Neural crest cell (in vitro differentiated cells): ENCODE measurements at regions not wholly inside any gene's neighbourhood (a gene's known extent, or its start where the extent isn't known, plus 50 kb on each side); places are given as distances from the start of the nearest gene placed in this dataset.

Experiments
- DNase-seq: peaks from one replicate; pipeline ENCODE4 v3.0.0; 2021; ENCODE audit warnings: low read depth, mixed read lengths, low spot score
- H3K27ac Mint-ChIP-seq: one replicate; pipeline ENCODE4 v1.8.0; 2021; ENCODE audit warnings: mild to moderate bottlenecking, mixed read lengths; ENCODE audit not compliant: unreplicated experiment
- H3K27me3 Mint-ChIP-seq: 2 replicates; pipeline ENCODE4 v1.8.0; 2021; ENCODE audit warnings: low read depth, mild to moderate bottlenecking, mixed read lengths
- H3K36me3 Mint-ChIP-seq: 2 replicates; pipeline ENCODE4 v1.8.0; 2021; ENCODE audit warnings: low read depth, mild to moderate bottlenecking, mixed read lengths
- H3K4me1 Mint-ChIP-seq: 2 replicates; pipeline ENCODE4 v1.8.0; 2021; ENCODE audit warnings: mixed read lengths
- H3K4me3 Mint-ChIP-seq: one replicate; pipeline ENCODE4 v1.8.0; 2021; ENCODE audit warnings: mild to moderate bottlenecking, mixed read lengths
- H3K9me3 Mint-ChIP-seq: 2 replicates; pipeline ENCODE4 v1.8.0; 2021; ENCODE audit warnings: mixed read lengths
- TF ChIP-seq, protein P1 (sequence below): fragments of 200-600 bp; sonication (generic); conservative IDR thresholded peaks from 2 replicates; pipeline ENCODE4 v1.5.0; 2021; ENCODE audit warnings: antibody characterized with exemption, mild to moderate bottlenecking

DNA sequence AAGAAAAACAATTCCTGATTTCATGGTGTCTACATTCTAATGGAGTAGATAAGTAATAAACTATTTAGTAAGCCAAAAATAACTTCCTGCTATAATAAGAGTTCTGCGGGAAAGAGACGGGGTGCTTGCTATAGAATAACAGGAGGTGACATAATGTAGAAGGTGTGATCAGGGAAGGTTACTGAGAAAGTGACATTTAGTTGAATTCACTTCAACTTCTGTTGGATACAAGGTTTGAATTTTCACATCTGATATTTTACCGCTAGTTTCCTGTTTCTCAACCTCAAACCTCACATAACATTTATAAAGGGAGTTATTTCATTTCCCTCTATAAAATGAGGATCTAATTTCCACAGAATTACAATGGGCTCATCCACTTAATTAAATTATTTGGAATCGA lies 102.3 kb upstream of the GBE1 start:
- Mint-ChIP-seq H3K36me3 (no peaks in the 10 kb centered on the region), H3K9me3 (no peaks in the 10 kb centered on the region), H3K27ac (no peak overlapping the region), H3K27me3 (no peaks in the 10 kb centered on the region), H3K4me1 (peaks cover 15% of the 10 kb centered on the region), H3K4me3 (no peak overlapping the region)
- DNase-seq, result no peak
- TF ChIP-seq, protein P1, sequence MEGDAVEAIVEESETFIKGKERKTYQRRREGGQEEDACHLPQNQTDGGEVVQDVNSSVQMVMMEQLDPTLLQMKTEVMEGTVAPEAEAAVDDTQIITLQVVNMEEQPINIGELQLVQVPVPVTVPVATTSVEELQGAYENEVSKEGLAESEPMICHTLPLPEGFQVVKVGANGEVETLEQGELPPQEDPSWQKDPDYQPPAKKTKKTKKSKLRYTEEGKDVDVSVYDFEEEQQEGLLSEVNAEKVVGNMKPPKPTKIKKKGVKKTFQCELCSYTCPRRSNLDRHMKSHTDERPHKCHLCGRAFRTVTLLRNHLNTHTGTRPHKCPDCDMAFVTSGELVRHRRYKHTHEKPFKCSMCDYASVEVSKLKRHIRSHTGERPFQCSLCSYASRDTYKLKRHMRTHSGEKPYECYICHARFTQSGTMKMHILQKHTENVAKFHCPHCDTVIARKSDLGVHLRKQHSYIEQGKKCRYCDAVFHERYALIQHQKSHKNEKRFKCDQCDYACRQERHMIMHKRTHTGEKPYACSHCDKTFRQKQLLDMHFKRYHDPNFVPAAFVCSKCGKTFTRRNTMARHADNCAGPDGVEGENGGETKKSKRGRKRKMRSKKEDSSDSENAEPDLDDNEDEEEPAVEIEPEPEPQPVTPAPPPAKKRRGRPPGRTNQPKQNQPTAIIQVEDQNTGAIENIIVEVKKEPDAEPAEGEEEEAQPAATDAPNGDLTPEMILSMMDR, result no peak

DNA sequence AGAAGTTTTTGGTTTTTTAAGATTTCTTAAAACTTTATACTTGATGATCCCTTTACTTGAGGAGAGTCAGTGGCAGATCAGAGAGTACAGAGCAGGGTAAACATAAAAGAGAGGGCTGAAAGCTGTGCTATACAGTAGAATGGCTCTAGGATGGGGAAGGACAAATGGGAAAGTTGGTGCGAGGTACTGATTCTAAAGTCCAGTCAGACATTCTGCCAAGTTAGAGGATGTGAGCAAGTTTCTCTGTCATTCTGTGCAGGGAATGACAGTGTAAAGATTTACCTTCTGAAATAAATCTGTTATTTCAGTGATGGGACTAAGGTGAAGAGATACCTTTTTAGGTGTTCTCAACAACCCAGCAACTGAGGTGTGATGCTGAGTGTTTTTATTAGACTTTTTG lies 100.1 kb upstream of the GBE1 start:
- peaks cover 15% of the 10 kb centered on the region for H3K4me1 Mint-ChIP-seq
- no peak overlapping the region for H3K4me3 Mint-ChIP-seq
- H3K27ac Mint-ChIP-seq, result no peak overlapping the region
- no peaks in the 10 kb centered on the region for H3K36me3 Mint-ChIP-seq
- no peaks in the 10 kb centered on the region for H3K9me3 Mint-ChIP-seq
- no peaks in the 10 kb centered on the region for H3K27me3 Mint-ChIP-seq
- no peak for DNase-seq
- TF ChIP-seq, protein P1, result no peak

DNA sequence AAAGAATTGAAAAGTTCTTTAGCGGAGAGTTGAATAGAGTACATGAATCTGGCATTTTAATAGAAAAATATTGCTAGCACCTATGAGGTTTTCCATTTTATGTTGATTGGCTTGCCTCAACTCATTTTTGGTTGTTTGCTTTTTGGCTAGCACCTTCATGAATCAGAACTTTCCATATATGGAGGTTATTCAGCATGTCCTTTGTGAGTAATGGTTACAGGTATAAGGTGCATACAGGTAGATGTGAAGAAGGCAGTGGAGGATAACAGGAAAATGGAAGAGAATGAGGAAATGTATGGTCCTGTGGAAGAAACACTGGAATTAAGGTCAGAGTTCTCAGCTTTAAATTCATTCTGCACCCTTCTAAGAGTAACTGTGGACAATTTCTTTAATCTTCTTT lies 98.1 kb upstream of the GBE1 start:
- DNase-seq, result no peak
- TF ChIP-seq, protein P1, result no peak
- Mint-ChIP-seq H3K27me3 (no peaks in the 10 kb centered on the region), H3K27ac (no peak overlapping the region), H3K4me3 (no peak overlapping the region), H3K36me3 (no peaks in the 10 kb centered on the region), H3K4me1 (peaks cover 9% of the 10 kb centered on the region), H3K9me3 (no peaks in the 10 kb centered on the region)

DNA sequence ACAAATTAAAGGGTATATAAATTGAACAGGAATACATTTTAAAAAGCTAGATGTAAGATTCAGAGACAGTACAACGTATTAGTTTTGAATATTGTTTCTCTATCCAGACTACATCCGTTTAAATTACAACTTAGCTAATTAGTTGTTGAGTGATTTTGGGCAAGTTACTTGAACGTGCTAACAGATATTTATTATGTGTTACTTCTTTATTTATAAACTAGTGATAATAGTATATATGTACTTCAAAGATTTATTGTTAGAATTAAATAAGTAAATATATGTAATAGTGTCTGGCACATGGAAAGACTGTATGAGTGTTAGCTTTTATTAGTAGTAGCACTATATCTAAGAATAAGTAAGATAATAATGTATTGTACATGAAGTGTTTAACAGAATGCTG lies 92.0 kb upstream of the GBE1 start:
- no peak for DNase-seq
- no peaks in the 10 kb centered on the region for H3K36me3 Mint-ChIP-seq

DNA sequence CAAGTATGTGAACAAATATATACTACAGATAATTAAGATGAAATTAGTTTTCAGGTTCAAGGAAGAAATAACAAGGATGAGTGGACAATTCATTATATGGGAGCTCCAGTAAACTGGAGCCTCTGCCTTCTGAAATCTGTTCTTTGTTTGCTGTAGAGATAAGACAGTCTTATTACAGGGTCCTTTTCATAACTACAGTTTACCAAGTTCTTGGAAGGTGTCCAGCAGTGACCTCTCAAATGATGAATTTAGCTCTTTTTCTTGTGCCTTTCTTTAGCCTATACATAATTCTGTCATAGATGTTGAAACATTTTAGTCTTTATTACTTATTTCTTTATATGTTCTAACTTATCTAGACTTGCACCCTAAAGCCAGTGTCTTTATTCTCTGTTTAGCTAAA lies 89.7 kb upstream of the GBE1 start:
- Mint-ChIP-seq H3K27ac (no peak overlapping the region), H3K36me3 (no peaks in the 10 kb centered on the region), H3K27me3 (no peaks in the 10 kb centered on the region), H3K4me3 (no peak overlapping the region), H3K4me1 (peaks cover 11% of the 10 kb centered on the region), H3K9me3 (no peaks in the 10 kb centered on the region)
- DNase-seq, result no peak
- TF ChIP-seq, protein P1, result no peak

More for the DNA sequence above, 92.0 kb upstream of the GBE1 start:
- H3K9me3 Mint-ChIP-seq, result no peaks in the 10 kb centered on the region
- no peaks in the 10 kb centered on the region for H3K27me3 Mint-ChIP-seq
- H3K27ac Mint-ChIP-seq, result no peak overlapping the region
- H3K4me3 Mint-ChIP-seq, result no peak overlapping the region
- H3K4me1 Mint-ChIP-seq, result peaks cover under 1% of the 10 kb centered on the region
- TF ChIP-seq, protein P1, result no peak

DNA sequence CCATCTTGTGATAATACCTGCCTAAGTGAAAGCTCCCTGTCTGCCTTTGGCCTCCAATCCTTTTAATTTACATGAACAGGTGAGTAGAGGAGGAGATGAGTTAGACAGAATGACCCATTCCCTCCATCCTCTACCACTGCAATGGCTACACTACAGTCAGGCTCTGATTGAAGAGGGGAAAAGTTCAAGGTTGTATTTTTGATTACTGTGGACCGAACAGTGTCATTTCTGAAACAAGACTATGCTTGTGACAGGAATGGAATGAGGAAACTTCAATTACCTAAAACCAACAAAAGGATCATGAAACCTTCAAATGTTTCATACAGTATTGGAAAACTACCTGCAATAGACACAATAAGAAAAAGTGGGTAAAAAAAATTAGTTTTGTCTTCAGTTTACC lies 85.5 kb upstream of the GBE1 start:
- no peak overlapping the region for H3K27ac Mint-ChIP-seq
- no peaks in the 10 kb centered on the region for H3K9me3 Mint-ChIP-seq
- no peak overlapping the region for H3K4me3 Mint-ChIP-seq
- TF ChIP-seq, protein P1, result no peak
- H3K36me3 Mint-ChIP-seq, result no peaks in the 10 kb centered on the region
- H3K27me3 Mint-ChIP-seq, result no peaks in the 10 kb centered on the region
- H3K4me1 Mint-ChIP-seq, result peaks cover 23% of the 10 kb centered on the region
- no peak for DNase-seq
